ENCODE measurements at regions not wholly inside any gene's neighbourhood (a gene's known extent, or its start where the extent isn't known, plus 50 kb on each side); places are given as distances from the start of the nearest gene placed in this dataset.

- H3K4me3 Mint-ChIP-seq = no peak overlapping the region
- no peaks in the 10 kb centered on the region for H3K4me1 Mint-ChIP-seq
- no peaks in the 10 kb centered on the region for H3K27me3 Mint-ChIP-seq (ENCODE audit: low read depth)
- ChIA-PET CTCF (no interaction called here), POLR2A (no interaction called here)
- H3K27ac Mint-ChIP-seq = no peak overlapping the region
- no peak for TF ChIP-seq GTF2I (CRISPR knock-in tag; conservative IDR thresholded peaks at IDR 0.05)
- no peak for TF ChIP-seq FOXP4 (CRISPR knock-in tag; IDR thresholded peaks at IDR 0.05)
- no peak for TF ChIP-seq OVOL2 (CRISPR knock-in tag; IDR thresholded peaks at IDR 0.05; ENCODE audit: borderline replicate concordance)
- TF ChIP-seq NFYB (CRISPR knock-in tag; conservative IDR thresholded peaks at IDR 0.05; ENCODE audit: low read depth) = no peak
- TF ChIP-seq PRRX2 (CRISPR knock-in tag; IDR thresholded peaks at IDR 0.05) = no peak
- TF ChIP-seq SP1 (CRISPR knock-in tag; conservative IDR thresholded peaks at IDR 0.05) = no peak
- no peak for TF ChIP-seq STAT6 (CRISPR knock-in tag; conservative IDR thresholded peaks at IDR 0.05; ENCODE audit: low read depth)
- no peak for TF ChIP-seq ATF1 (CRISPR knock-in tag; IDR thresholded peaks at IDR 0.05)
- no peak for TF ChIP-seq JUN (CRISPR knock-in tag; IDR thresholded peaks at IDR 0.05)
- TF ChIP-seq KAT7 (CRISPR knock-in tag; IDR thresholded peaks at IDR 0.05; ENCODE audit: borderline replicate concordance) = no peak
- no peak for TF ChIP-seq NFATC4 (CRISPR knock-in tag; IDR thresholded peaks at IDR 0.05)
- H3K36me3 Mint-ChIP-seq = peaks cover 19% of the 10 kb centered on the region
- no peak for ATAC-seq
- DNase-seq (ENCODE audit: low spot score) = no peak
- H3K9me3 Mint-ChIP-seq = peaks cover 30% of the 10 kb centered on the region
These were observed 291.0 kb downstream of the CALCRL start for GRCh38 chr2:187157046-187157445.

- no peak for ATAC-seq
- H3K4me3 Mint-ChIP-seq = no peak overlapping the region
- TF ChIP-seq NFE2L1 (CRISPR knock-in tag; IDR thresholded peaks at IDR 0.05) = no peak
- no peak for TF ChIP-seq NFYB (CRISPR knock-in tag; conservative IDR thresholded peaks at IDR 0.05; ENCODE audit: low read depth)
- no peak for TF ChIP-seq ZNF423 (CRISPR knock-in tag; IDR thresholded peaks at IDR 0.05)
- TF ChIP-seq ARID4B (CRISPR knock-in tag; IDR thresholded peaks at IDR 0.05; ENCODE audit: borderline replicate concordance) = no peak
- TF ChIP-seq ZNF219 (CRISPR knock-in tag; IDR thresholded peaks at IDR 0.05; ENCODE audit: borderline replicate concordance) = no peak
- TF ChIP-seq ATF6 (CRISPR knock-in tag; IDR thresholded peaks at IDR 0.05) = no peak
- TF ChIP-seq ETV6 (CRISPR knock-in tag; IDR thresholded peaks at IDR 0.05) = no peak
- TF ChIP-seq ZNF671 (CRISPR knock-in tag; IDR thresholded peaks at IDR 0.05) = no peak
- TF ChIP-seq ZBTB43 (CRISPR knock-in tag; IDR thresholded peaks at IDR 0.05) = no peak
- TF ChIP-seq ATF2 (CRISPR knock-in tag; IDR thresholded peaks at IDR 0.05; ENCODE audit: borderline replicate concordance, low read depth) = no peak
- no peak for TF ChIP-seq ZNF512 (CRISPR knock-in tag; IDR thresholded peaks at IDR 0.05; ENCODE audit: borderline replicate concordance)
- no peak for TF ChIP-seq ZNF396 (CRISPR knock-in tag; IDR thresholded peaks at IDR 0.05; ENCODE audit: borderline replicate concordance)
These were observed 292.6 kb downstream of the CALCRL start for GRCh38 chr2:187155476-187155875.

More at GRCh38 chr2:187155476-187155875, 292.6 kb downstream of the CALCRL start:
- Mint-ChIP-seq H3K27me3 (ENCODE audit: low read depth) (no peaks in the 10 kb centered on the region), H3K27ac (no peak overlapping the region), H3K4me1 (no peaks in the 10 kb centered on the region), H3K36me3 (peaks cover 19% of the 10 kb centered on the region), H3K9me3 (peaks cover 30% of the 10 kb centered on the region)
- CTCF ChIA-PET = no interaction called here
- POLR2A ChIA-PET = no interaction called here
- DNase-seq (ENCODE audit: low spot score) = no peak
